Suppressor macrophage treated with lipopolysaccharide for 1 hour (primary cell): ENCODE measurements at regions not wholly inside any gene's neighbourhood (a gene's known extent, or its start where the extent isn't known, plus 50 kb on each side); places are given as distances from the start of the nearest gene placed in this dataset.
A peak's percentile ranks its signal among the peaks of the same experiment; 100 is the strongest.
"Not testable (repeated sequence)": the region's sequence is repeated elsewhere in the genome, so short reads cannot be mapped to it uniquely, and the experiment has no call there.

Experiments
- DNase-seq, 3 donors: peaks; one replicate each; pipeline ENCODE4 v3.0.0-alpha.2; 2020 to 2022

- no peak for DNase-seq
Measured at GRCh38 chr12:107509421-107509820, 176.2 kb upstream of the PWP1 start.

DNA sequence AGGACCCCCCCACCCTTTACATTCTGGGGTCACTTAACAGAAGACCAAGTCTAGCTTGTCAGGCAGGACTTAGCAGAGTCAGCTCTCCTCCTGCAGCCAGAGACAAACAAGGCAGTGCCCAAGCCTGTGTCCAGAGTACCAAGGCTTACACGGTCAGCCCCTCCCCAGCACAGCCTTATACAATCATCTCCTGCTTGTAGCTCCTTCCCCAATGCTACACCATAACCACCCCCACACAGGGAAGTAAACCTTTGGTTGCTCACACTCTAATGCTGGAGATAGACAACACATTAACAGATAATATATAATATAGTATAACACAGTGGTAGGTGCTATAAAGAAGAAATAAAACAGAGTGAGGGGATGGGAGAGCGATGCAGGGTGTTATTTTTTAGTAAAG is 175.4 kb upstream of the PWP1 start:
- DNase-seq, result peak in 2 of 3 donors; percentile 23 to 55

DNA sequence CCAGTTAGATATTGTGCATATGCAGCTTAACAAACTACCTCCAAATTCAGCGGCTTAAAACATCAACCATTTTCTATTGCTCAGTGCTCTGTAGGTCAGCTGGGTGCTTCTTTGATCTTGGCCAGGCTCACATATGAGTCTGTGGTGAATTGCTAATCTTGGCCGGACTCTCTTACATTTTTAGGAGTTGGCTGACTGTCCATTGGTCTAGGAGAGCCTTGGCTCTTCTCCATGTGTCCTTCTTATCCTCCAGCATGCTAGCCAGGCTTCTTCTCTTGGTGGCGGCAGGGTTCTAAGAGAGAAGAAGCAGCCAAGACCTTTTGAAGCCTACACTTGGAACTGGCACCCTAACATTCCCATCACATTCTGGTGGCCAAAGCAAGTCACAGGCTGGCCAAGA is 174.3 kb upstream of the PWP1 start:
- DNase-seq, result no peak

GRCh38 chr12:107512391-107512790 is 173.2 kb upstream of the PWP1 start:
- DNase-seq, result no peak

- no peak for DNase-seq
Measured at GRCh38 chr12:107513184-107513583, 172.4 kb upstream of the PWP1 start.

GRCh38 chr12:107513636-107514400 is 171.8 kb upstream of the PWP1 start:
- no peak for DNase-seq

- peak in 2 of 3 donors; percentile 36 to 40 for DNase-seq
Measured at GRCh38 chr12:107514887-107515445, 170.6 kb upstream of the PWP1 start.

DNA sequence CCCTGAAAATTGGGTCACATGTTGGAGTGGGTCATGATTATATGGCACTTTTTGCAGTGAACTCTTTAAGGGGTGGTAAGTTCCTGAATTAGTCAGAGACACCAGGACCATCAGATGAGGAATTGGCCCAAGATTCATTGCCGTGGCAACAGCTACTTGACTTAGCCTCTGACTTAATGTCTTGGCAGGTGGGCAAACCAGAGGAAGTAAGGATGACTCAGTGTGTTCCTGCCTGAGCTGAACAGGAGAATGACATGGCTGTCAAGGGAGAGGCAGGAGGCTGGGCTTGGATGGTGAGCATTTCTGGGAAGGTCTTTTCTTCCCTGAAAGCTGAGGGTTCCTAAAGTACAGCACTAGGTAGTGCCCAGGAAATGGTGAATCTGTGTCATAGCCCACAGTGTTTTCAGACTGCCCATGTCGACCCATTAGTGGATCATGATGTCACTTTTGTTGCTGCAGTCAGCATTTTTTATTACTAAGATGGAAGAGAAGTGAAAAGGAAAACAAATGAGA is 170.1 kb upstream of the PWP1 start:
- DNase-seq, result peak; percentile 70 to 81 (median 76)

DNA sequence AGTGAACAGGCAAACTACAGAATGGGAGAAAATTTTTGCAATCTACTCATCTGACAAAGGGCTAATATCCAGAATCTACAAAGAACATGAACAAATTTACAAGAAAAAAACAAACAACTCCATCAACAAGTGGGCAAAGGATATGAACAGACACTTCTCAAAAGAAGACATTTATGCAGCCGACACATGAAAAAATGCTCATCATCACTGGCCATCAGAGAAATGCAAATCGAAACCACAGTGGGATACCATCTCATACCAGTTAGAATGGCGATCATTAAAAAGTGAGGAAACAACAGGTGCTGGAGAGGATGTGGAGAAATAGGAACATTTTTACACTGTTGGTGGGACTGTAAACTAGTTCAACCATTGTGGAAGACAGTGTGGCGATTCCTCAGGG is 167.8 kb upstream of the PWP1 start:
- not testable (repeated sequence) for DNase-seq

- DNase-seq, result no peak
Measured at GRCh38 chr12:107518868-107519267, 166.7 kb upstream of the PWP1 start.

DNA sequence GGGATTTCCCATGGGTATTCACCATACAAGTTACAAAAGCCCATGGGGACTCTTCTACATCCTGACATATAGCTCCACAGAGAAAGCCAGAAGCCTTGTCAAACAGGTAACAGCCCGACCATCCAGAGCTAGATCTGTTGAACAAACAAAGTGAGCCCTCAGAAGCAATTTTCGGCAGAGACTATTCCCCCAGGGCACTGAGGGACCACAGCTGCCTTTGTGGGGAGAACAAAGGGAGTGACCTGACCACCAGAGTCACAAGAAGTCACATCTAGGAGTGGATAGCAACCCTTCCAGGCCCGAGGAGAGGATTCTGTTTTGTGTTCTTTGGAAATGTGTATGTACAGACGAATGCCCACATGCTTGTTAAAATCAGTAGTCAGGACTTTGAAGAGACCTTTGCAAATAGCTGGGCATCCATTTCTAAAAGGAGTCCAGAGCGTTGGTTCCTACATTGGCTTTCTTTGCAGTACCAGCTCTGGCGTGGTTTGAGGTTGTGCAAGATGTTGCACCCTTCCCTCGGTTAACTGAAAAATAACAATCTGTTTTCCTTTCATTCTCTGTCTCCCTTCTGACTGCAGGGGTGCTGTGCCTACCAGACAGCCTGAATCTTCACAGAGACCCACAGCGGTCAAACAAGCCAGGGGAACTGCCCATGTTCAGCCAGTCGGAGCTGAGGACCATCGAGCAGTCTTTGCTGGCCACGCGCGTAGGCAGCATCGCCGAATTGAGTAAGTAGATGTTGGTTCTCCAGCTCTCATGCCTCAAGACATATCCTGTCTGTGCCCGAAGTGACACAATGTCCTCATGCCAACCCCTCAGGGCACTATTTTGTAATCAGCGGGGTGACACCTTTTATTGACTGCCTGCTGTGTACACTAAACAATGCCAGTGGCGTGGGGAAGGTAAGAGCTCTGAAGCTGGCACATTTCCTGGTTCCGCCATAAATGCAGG is 165.4 kb upstream of the PWP1 start:
- peak in 1 of 3 donors; percentile 33 for DNase-seq

- no peak for DNase-seq
Measured at GRCh38 chr12:107521826-107522355, 163.7 kb upstream of the PWP1 start.

GRCh38 chr12:107522692-107523477 is 162.7 kb upstream of the PWP1 start:
- DNase-seq, result no peak

- no peak for DNase-seq
Measured at GRCh38 chr12:107523775-107524535, 161.6 kb upstream of the PWP1 start.

DNA sequence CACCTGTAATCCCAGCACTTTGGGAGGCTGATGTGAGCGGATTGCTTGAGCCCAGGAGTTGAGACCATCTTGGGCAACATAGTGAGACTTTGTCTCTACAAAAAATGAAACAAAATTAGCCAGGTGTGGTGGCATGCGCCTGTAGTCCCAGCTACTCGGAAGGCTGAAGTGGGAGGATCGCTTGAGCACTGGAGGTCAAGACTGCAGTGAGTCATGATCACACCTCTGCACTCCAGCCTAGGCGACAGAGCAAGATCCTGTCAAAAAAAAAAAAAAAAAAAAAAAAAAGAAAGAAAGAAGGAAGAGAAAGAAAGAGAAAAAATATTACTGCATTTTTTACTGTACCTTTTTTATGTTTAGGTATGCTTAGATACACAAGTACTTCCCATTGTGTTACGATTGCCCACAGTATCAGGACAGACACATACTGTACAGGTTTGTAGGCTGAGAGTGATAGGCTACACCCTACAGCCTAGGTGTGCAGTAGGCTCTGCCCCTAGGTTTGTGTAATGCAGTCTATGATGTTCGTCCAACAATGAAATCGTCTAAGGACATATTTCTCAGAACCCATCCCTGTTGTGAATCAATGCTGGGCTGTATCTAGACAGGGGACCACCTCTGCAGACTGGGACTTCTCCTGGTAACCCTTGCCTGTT is 160.4 kb upstream of the PWP1 start:
- no peak for DNase-seq

DNA sequence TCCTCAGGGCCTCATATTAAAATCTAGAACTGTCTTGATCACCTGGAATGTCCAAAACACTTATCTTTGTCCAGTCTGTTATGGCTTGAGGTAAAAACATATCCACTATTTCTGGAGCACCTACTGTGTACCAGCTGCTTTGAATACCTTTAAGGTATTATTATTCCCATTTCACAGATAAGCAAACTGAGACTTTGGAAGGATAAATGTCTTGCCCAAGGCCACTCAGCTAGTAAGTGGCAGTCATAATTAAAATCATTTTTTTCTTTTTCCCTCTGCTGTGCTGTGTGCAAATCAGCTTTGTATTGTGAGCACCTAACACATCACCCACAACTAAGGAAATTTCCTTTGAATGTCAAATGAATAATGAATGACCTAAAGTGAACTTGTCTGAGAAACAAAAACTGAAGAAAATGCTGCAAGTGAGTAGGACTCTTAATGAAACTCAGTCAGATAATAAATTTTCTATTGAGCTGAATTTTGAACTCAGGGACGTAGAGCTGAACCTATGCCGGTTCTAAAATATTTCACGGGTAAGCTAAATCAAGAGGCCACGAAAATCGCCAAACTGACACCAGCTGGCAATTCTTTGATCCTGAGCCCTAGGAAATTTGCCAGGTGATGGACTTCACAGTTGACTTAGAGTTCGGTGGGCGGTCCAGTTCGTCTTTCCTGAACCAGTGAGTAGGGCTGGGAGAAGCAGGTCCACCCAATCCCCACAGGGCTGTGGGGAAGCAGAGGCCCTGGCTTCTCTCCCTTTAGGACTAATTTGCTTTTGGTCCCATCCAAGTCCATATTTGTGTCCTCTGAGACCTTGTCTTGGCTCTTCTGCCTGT is 159.7 kb upstream of the PWP1 start:
- DNase-seq, result no peak

DNA sequence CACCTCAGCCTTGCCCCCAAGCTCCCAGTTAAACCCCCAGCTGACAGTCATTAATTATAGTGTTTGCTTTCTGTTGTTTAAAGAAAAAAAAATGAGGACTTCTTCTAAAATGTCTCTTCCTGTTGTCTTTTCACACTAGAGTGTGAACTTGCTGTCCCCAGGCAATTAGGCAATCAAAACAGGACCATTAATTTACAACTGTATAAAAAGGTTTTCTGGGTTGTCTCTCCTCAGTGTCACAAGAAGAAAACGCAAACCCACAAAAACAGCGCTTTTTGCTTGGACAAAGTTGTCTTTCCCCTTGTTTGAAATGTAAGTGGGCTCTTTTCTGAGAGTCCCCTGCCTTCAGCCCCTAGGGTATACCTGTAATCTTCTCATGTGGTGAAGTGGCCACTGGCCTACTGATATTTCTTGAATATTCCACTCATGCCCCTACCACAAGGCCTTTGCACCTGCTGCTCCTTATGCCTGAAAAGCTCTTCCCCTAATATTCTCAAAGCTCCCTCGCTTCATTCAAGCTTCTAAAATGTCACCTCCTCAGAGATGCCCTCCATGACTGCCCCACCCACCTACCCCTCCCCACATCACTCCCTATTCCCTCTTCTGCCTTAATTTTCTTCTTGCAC is 158.9 kb upstream of the PWP1 start:
- no peak for DNase-seq

- no peak for DNase-seq
Measured at GRCh38 chr12:107528731-107529365, 156.8 kb upstream of the PWP1 start.

- DNase-seq, result no peak
Measured at GRCh38 chr12:107529991-107530390, 155.6 kb upstream of the PWP1 start.
